GM12878 (cell line): ENCODE measurements at regions not wholly inside any gene's neighbourhood (a gene's known extent, or its start where the extent isn't known, plus 50 kb on each side); places are given as distances from the start of the nearest gene placed in this dataset.
A peak's percentile ranks its signal among the peaks of the same experiment; 100 is the strongest.

Experiments
- ATAC-seq: fragments of 200-7000 bp; cut with Tn5 transposase; 3 replicates; pipeline ENCODE4 v1.9.1; 2020; ENCODE audit warnings: mild to moderate bottlenecking, moderate library complexity
- BruUV-seq: library from RNA; stranded (reverse); fragments of 400-500 nt; replicated peaks from 2 replicates; lab custom pipeline; 2021; lab: Mats Ljungman, UMichigan
- CTCF ChIA-PET: fragments of 300-600 bp; sonication (Branson Sonifier 250); formaldehyde crosslinking; extraction: SDS; loops from one replicate; lab custom pipeline; 2021; ENCODE audit warnings: inconsistent platforms; lab: Yijun Ruan, JAX
- POLR2A ChIA-PET: fragments of 350-600 bp; formaldehyde crosslinking; extraction: SDS; loops from one replicate; lab custom pipeline; 2021; ENCODE audit warnings: inconsistent platforms; lab: Charles Lee
- RAD21 ChIA-PET: fragments of 300-600 bp; sonication (Branson Sonifier 250); formaldehyde crosslinking; loops from one replicate; lab custom pipeline; 2023; ENCODE audit warnings: antibody characterized with exemption; ENCODE audit not compliant: unreplicated experiment; lab: Charles Lee
- SMC1A ChIA-PET: fragments of 300-600 bp; sonication (Branson Sonifier 250); formaldehyde crosslinking; loops from one replicate; lab custom pipeline; 2023; ENCODE audit not compliant: unreplicated experiment, uncharacterized antibody; lab: Charles Lee
- DNase-seq: peaks from one replicate; pipeline ENCODE4 v3.0.0-alpha.2; 2011; ENCODE audit warnings: low read depth, low spot score
- FAIRE-seq: peaks from 3 replicates; lab custom pipeline; 2011; peaks lifted over from hg19 to GRCh38; lab: Jason Lieb, UNC
- H2AFZ ChIP-seq: 2 replicates; pipeline ENCODE4 v1.6.0; 2011; ENCODE audit warnings: low read depth, low read length, control low read depth; ENCODE audit not compliant: control insufficient read depth
- H3K27ac ChIP-seq: 2 replicates; pipeline ENCODE4 v1.5.1; 2011; ENCODE audit warnings: control low read depth; ENCODE audit not compliant: control insufficient read depth, insufficient read depth
- H3K27me3 ChIP-seq, 2 experiments: replicated peaks in 1 of 2; 2 replicates each; pipeline versions ENCODE4 v1.6.0 to v1.6.1; 2011; ENCODE audit warnings: low read length in 1 of 2; ENCODE audit not compliant: control insufficient read depth in 2 of 2, insufficient read depth in 2 of 2
- H3K36me3 ChIP-seq, 2 experiments: 2 replicates each; pipeline ENCODE4 v1.5.1; 2011; ENCODE audit warnings: low read length in 1 of 2; ENCODE audit not compliant: control insufficient read depth in 2 of 2, insufficient read depth in 2 of 2
- H3K4me1 ChIP-seq: 2 replicates; pipeline ENCODE4 v1.6.1; 2011; ENCODE audit warnings: mild to moderate bottlenecking, low read length, moderate library complexity, mixed read lengths; ENCODE audit not compliant: control insufficient read depth, insufficient read depth
- H3K4me2 ChIP-seq: 2 replicates; pipeline ENCODE4 v1.6.0; 2011; ENCODE audit warnings: control low read depth; ENCODE audit not compliant: control insufficient read depth, insufficient read depth
- H3K4me3 ChIP-seq: fragments of 200-600 bp; sonication (generic); 2 replicates; pipeline ENCODE4 v1.5.1; 2016
- H3K79me2 ChIP-seq: 2 replicates; pipeline ENCODE4 v1.6.0; 2011; ENCODE audit warnings: low read length; ENCODE audit not compliant: control insufficient read depth, insufficient read depth
- H3K9ac ChIP-seq: 2 replicates; pipeline ENCODE4 v1.8.0; 2011; ENCODE audit warnings: low read length, control low read depth, mixed read lengths; ENCODE audit not compliant: control insufficient read depth, insufficient read depth
- H3K9me3 ChIP-seq: replicated peaks from 3 replicates; pipeline ENCODE4 v1.5.1; 2011; ENCODE audit warnings: mild to moderate bottlenecking, low read length; ENCODE audit not compliant: control insufficient read depth, insufficient read depth
- H4K20me1 ChIP-seq: 2 replicates; pipeline ENCODE4 v1.6.0; 2011; ENCODE audit not compliant: control insufficient read depth, insufficient read depth
- CTCF ChIP-seq, 3 experiments: IDR thresholded peaks in 2 of 3; conservative IDR thresholded peaks in 1 of 3; 2 replicates each; pipeline ENCODE4 v1.5.1; 2011; ENCODE audit warnings: low read depth in 3 of 3, low read length in 3 of 3, mild to moderate bottlenecking in 3 of 3, control low read depth in 2 of 3, moderate library complexity in 2 of 3, inconsistent platforms in 1 of 3, mixed read lengths in 1 of 3; ENCODE audit not compliant: control insufficient read depth in 2 of 3, insufficient read depth in 1 of 3; ENCODE audit errors: extremely low read depth in 1 of 3
- EP300 ChIP-seq, 2 experiments: fragments of 150-350 bp in 1 of 2; IDR thresholded peaks; 2 replicates each; pipeline ENCODE4 v1.6.1; 2011 to 2012; ENCODE audit warnings: low read depth in 2 of 2, low read length in 2 of 2, borderline replicate concordance in 1 of 2, improper control_type of control experiment in 1 of 2, inconsistent platforms in 1 of 2; ENCODE audit not compliant: control insufficient read depth in 1 of 2
- HCFC1 ChIP-seq: fragments of 150-350 bp; IDR thresholded peaks from 2 replicates; pipeline ENCODE4 v1.6.1; 2014; ENCODE audit warnings: low read length
- MTA3 ChIP-seq: IDR thresholded peaks from 2 replicates; pipeline ENCODE4 v1.6.1; 2012; ENCODE audit warnings: low read length, inconsistent platforms, borderline replicate concordance
- RAD21 ChIP-seq: IDR thresholded peaks from 2 replicates; pipeline ENCODE4 v1.6.1; 2011; ENCODE audit warnings: mild to moderate bottlenecking, low read depth, low read length, moderate library complexity; ENCODE audit not compliant: insufficient read depth
- SIN3A ChIP-seq: IDR thresholded peaks from 2 replicates; pipeline ENCODE4 v1.6.1; 2012; ENCODE audit warnings: low read depth, low read length, improper control_type of control experiment
- ZBTB11 ChIP-seq: fragments of 450-650 bp; formaldehyde crosslinking; IDR thresholded peaks from 2 replicates; pipeline ENCODE4 v1.5.0; 2022; ENCODE audit warnings: mild to moderate bottlenecking, missing genetic modification characterization
- ZBTB40 ChIP-seq: fragments of 450-650 bp; IDR thresholded peaks from 2 replicates; pipeline ENCODE4 v1.6.1; 2016; ENCODE audit warnings: mild to moderate bottlenecking, moderate library complexity, borderline replicate concordance
- WGBS: methylation state at CpG from one replicate; pipeline ENCODE4 v1.1.6; 2016; ENCODE audit warnings: low lambda C conversion rate; ENCODE audit not compliant: insufficient replicate concordance, insufficient coverage; ENCODE audit errors: missing lambda C conversion rate; 5-methylcytosine and 5-hydroxymethylcytosine counted together
- in situ Hi-C: fragments of 300-500 bp; cut with MboI; formaldehyde crosslinking; loops from 9 replicates; pipeline ENCODE4 v1.14.3; 2018; ENCODE audit warnings: mixed read lengths
- intact Hi-C: fragments of 100-400 bp; cut with micrococcal nuclease; formaldehyde crosslinking; loops from one replicate; pipeline ENCODE4 v1.14.2; 2022; ENCODE audit not compliant: unreplicated experiment
- TF ChIP-seq, protein P1 (sequence below): fragments of 450-650 bp; conservative IDR thresholded peaks from 2 replicates; pipeline ENCODE4 v1.6.1; 2017; ENCODE audit warnings: mild to moderate bottlenecking, moderate library complexity

DNA sequence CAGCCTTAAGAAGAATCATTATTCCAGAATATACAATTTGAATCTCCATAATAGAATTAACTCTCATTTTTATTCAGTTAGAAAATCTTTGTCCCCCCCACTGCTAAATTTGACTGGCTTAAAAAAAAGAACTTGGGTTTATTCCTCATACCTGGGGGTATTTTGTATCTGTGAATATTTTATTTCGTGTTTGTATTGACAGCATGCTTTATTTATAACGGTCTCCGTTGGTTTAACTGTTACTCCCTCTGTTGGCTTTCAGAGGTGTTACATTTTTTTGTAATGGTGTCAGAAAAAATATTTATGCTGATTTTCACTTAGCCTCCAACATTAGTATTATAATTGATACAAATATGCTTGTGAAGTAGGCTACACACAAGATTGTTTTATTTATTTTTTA is 109.1 kb downstream of the HAUS1 start:
- no peak overlapping the region for H3K4me2 ChIP-seq
- H3K9ac ChIP-seq = no peak overlapping the region
- ChIA-PET POLR2A (interaction anchor here (0.7 kb wide), 1 partner anchor 690 kb away, joined by 6 read pairs; no protein-coding TSS in a partner anchor), CTCF (interaction anchor here (0.8 to 4.5 kb wide), 8 partner anchors 12 to 525 kb away, joined by 3 to 51 read pairs (median 4); a partner anchor contains a TSS), SMC1A (interaction anchor here (0.6 to 3.2 kb wide), 4 partner anchors 35 to 603 kb away, joined by 3 to 11 read pairs (median 6); a partner anchor contains a TSS), RAD21 (interaction anchor here (0.6 to 1.6 kb wide), 5 partner anchors 40 to 178 kb away, joined by 3 to 6 read pairs (median 4); a partner anchor contains a TSS)
- intact Hi-C loops (no loop called here), in situ Hi-C loops (no loop called here)
- ATAC-seq (peak; percentile 59; the same call in 2 of the 3 replicates), FAIRE-seq (no peak), DNase-seq (no peak)
- no peak overlapping the region for H3K27ac ChIP-seq
- H3K4me3 ChIP-seq = no peak overlapping the region
- peaks cover 12% of the 10 kb centered on the region for H3K4me1 ChIP-seq
- no peak overlapping the region for H2AFZ ChIP-seq
- H3K36me3 ChIP-seq = peaks cover 3 to 5% of the 10 kb centered on the region in 2 experiments; a peak in 2 of 4 replicates
- no peaks in the 10 kb centered on the region for H4K20me1 ChIP-seq
- no TSS peak for BruUV-seq
- peaks cover 41% of the 10 kb centered on the region for H3K79me2 ChIP-seq
- 31% methylated on average over 3 of the region's 3 CpGs for WGBS
- H3K9me3 ChIP-seq = no peaks in the 10 kb centered on the region
- H3K27me3 ChIP-seq = no peaks in the 10 kb centered on the region
- TF ChIP-seq ZBTB40 = peak; percentile 36; the same call in 1 of the 2 replicates
- no peak for TF ChIP-seq EP300 (IDR thresholded peaks at IDR 0.05; ENCODE audit: borderline replicate concordance in 1 of 2, control insufficient read depth in 1 of 2, low read depth in 2 of 2, low read length in 2 of 2)
- TF ChIP-seq MTA3 = no peak
- no peak for TF ChIP-seq HCFC1
- TF ChIP-seq ZBTB11 (CRISPR knock-in tag) = no peak
- TF ChIP-seq RAD21 = peak; percentile 67
- TF ChIP-seq, protein P1, sequence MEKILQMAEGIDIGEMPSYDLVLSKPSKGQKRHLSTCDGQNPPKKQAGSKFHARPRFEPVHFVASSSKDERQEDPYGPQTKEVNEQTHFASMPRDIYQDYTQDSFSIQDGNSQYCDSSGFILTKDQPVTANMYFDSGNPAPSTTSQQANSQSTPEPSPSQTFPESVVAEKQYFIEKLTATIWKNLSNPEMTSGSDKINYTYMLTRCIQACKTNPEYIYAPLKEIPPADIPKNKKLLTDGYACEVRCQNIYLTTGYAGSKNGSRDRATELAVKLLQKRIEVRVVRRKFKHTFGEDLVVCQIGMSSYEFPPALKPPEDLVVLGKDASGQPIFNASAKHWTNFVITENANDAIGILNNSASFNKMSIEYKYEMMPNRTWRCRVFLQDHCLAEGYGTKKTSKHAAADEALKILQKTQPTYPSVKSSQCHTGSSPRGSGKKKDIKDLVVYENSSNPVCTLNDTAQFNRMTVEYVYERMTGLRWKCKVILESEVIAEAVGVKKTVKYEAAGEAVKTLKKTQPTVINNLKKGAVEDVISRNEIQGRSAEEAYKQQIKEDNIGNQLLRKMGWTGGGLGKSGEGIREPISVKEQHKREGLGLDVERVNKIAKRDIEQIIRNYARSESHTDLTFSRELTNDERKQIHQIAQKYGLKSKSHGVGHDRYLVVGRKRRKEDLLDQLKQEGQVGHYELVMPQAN = no peak
- TF ChIP-seq SIN3A = no peak
- peak; percentile 38 to 46 (median 39); a peak in 5 of 6 replicates for TF ChIP-seq CTCF (IDR thresholded peaks at IDR 0.05 in 2 of 3, conservative IDR thresholded peaks at IDR 0.05 in 1 of 3; ENCODE audit: control insufficient read depth in 2 of 3, extremely low read depth in 1 of 3, insufficient read depth in 1 of 3, low read depth in 3 of 3, low read length in 3 of 3)
